ENCODE measurements at regions not wholly inside any gene's neighbourhood (a gene's known extent, or its start where the extent isn't known, plus 50 kb on each side); places are given as distances from the start of the nearest gene placed in this dataset.

GRCh38 chr3:106176734-106177133, 307.9 kb upstream of the CBLB start:
- peak; percentile 7 for DNase-seq (ENCODE audit: low spot score)

DNA sequence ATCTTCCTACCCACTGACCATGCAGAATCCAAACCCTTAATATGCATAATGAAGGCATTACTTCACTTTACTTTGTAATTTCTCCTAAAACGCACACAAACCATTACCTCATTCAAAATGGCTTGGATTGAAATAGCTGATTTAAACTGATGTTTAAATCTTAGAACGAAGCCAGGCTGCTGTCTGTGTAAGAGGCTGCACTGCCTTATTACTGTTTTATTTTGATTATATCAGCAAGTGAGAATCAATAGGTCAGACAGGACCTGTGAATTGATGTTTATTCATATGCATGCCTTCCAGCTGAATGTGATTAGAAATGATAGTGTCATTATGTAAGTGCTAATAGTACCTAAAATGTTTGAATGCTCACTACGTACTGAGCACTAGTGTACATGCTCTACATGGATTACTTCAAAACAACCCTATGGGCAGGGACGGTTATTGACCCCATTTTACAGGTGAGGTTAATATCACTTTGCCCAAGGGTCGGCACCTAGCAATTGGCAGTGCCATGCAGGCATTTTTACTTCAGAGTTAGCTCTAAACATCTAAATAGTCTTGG, 314.2 kb upstream of the CBLB start:
- no peak for DNase-seq (ENCODE audit: low spot score)

- DNase-seq (ENCODE audit: low spot score), result no peak
These were observed 315.1 kb upstream of the CBLB start for GRCh38 chr3:106183762-106184391.

DNA sequence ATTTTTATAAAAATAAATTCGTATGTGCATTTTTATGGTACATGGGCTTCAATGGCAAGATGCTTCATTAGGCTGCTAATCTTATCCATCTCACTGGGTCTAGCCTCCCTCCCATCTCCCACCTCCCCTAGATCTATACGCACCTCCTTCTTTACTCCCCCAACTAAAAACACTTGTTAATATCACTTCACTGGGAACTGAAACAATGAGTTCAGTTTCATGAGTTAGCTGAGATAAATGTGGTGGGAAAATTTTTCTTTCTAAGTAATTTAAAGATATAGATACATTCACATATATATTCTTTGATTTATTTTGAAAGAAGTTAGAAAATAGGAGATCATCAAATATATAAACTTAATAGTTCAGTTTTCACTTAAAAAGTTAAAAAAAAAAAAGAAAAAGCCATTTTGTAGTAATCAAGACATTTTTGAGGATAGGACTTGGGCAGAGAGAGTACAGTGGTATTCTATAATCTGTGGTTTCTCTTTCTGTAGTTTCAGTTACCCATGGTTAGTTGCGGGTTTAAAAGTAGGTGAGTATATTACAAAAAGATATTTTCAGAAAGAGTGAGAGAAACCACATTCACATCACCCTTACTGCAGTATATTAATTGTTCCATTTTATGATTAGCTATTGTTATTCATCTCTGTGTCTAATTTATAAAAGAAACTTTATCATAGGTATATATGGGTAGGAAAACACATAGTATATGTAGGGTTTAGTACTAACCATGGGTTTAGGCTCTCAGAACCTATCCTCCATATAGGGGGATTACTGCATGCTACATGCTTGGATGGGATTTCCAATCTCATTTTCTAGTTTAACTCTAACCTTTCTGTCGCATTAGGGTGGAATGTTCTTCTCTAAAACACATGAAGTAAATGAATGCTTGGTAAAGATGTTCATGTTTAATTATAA, 316.0 kb upstream of the CBLB start:
- DNase-seq (ENCODE audit: low spot score), result no peak

- no peak for DNase-seq (ENCODE audit: low spot score)
These were observed 317.1 kb upstream of the CBLB start for GRCh38 chr3:106185949-106186348.

GRCh38 chr3:106190296-106190695, 321.5 kb upstream of the CBLB start:
- no peak for DNase-seq (ENCODE audit: low spot score)

GRCh38 chr3:106191211-106191610, 322.4 kb upstream of the CBLB start:
- DNase-seq (ENCODE audit: low spot score), result no peak

GRCh38 chr3:106191913-106192312, 323.1 kb upstream of the CBLB start:
- no peak for DNase-seq (ENCODE audit: low spot score)

GRCh38 chr3:106193876-106194275, 325.1 kb upstream of the CBLB start:
- no peak for DNase-seq (ENCODE audit: low spot score)

DNA sequence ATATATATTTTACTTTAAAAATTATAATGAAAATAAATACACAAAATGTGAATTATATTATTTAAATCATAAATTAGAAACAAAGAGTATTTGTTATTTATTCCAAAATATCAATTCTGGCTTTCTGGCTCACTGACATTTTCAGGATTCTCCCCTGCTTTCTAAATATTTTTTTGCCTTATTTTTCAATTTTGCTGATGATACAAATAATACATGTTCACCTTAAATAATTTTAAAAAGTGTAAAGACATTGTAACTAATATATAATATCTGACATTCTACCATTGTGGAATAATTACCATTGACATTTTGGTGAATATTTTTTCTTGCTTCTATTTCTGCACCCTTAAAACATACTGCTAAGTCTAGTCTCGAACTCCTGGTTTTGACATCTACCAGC, 325.9 kb upstream of the CBLB start:
- DNase-seq (ENCODE audit: low spot score), result no peak

DNA sequence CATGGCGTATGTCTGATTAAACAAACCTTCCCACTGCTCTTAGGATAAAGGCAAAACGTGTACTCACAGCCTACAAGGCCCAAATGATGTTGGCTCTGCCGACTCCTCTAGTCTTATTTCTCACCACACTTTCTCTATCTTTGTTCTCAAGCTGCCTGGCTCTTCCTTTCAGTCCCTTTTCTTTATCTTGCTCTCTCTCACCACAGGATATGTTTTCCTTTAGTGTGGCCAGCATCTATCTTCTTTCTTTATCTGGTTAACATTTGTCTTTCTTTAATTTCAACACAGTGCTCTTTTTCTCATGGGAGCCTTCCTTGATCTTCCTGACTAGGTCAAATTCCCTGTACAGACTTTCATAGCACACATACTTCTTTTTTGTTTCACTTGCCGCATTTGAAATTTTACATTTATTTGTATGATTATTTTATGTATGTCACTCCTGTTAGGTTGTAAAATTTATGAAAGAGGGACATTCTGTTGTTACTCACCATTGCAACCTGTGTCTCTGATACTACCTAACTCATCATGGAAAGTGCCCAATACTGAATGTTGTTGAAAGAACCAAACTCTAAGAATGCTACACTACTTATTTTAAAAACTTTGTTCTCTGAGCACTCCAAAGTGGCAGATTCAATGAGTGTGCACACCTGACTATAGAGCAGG, 328.9 kb upstream of the CBLB start:
- DNase-seq (ENCODE audit: low spot score), result no peak

- DNase-seq (ENCODE audit: low spot score), result no peak
These were observed 335.5 kb upstream of the CBLB start for GRCh38 chr3:106204160-106204868.

DNA sequence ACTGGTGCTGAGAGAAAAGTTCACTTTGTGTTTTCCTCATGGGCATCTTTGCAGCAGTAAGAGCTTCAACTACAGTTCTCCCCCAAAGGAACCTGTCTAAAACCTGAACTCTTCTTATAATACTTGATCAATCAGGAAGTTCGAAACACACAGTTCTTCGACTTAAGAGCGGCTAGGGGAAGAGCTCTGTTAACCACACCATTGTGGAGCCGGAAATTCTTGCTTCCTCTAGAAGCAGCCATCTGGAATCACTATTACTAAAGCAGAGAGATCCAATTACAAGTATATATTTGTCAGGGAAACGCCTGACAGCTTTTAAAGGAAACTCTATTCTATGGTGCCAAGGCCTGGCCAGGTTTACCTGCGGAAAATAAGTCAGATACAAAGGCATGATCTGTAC, 337.3 kb upstream of the CBLB start:
- DNase-seq (ENCODE audit: low spot score), result peak; percentile 39

GRCh38 chr3:106206613-106207012, 337.8 kb upstream of the CBLB start:
- no peak for DNase-seq (ENCODE audit: low spot score)

DNA sequence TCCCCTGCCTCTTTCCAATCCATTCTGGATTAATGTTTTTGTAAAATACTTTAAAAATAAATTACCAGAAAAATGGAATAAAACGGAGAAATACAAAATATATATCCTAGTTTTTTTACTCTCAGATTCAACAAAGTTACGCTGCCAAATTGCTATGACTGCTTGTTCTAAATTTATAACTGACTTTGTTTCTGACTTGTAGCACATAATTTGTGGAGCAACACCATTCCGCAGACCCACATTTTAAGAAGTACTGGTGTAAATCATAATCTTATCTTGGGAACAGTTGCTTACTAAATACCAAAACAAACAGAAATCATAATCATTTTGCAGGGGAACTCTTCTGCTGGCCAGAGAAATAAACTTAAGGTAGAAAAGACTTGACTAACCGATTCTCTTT, 339.4 kb upstream of the CBLB start:
- DNase-seq (ENCODE audit: low spot score), result no peak

DNA sequence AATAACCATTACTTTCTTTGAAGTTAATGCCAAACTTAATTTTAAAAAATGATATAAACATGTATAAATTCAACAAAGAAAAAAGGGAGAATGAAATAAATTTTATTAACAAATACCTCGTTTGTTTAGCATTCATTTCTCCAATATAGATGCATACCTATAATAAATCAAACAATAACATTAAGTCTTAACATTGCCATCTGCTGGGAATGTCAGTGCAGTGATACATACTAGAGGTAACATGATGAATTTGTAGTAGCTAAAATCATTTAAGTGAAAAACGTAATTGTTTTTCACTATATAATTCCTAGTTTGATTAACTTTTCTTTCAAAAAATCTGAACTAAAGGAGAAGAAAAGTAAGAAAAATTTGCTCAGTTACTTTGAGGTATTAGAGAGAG, 340.2 kb upstream of the CBLB start:
- no peak for DNase-seq (ENCODE audit: low spot score)

DNA sequence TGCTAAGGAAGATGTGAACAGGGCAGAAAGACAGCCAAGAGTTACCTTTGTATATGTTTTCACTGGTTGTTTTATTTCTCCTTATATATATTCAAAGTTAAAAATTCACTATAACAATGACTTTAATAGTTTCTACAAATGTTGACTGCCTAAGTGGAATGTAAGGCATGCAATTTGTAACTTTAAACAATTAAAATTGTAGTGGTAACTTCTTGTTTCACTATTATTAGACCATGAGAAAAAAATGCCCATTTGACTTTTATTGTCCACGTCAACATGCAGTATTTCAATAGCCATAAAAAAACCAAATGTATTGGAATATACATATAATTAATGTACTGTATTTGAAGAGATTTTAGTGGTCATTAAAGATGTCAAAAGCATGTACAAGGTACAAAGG, 340.7 kb upstream of the CBLB start:
- no peak for DNase-seq (ENCODE audit: low spot score)

DNA sequence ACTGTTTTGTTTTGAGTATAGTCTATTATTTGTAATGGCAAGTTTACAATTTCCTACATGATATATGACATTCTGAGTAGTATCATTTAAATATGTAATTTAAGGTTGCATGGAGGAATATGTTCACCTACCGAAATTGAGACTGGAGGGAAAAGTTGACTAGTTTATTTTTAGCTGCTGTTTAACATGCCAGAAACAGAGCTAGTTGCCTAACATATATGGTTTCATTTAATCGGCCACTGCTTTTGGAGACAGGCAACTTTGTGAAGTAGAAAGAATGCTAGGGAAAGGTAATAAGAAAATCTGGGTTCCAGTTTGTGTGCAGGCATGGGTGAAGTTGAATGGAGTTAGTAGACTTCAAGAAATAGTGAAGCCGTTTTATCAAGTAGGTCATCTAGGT, 342.1 kb upstream of the CBLB start:
- DNase-seq (ENCODE audit: low spot score), result no peak

DNA sequence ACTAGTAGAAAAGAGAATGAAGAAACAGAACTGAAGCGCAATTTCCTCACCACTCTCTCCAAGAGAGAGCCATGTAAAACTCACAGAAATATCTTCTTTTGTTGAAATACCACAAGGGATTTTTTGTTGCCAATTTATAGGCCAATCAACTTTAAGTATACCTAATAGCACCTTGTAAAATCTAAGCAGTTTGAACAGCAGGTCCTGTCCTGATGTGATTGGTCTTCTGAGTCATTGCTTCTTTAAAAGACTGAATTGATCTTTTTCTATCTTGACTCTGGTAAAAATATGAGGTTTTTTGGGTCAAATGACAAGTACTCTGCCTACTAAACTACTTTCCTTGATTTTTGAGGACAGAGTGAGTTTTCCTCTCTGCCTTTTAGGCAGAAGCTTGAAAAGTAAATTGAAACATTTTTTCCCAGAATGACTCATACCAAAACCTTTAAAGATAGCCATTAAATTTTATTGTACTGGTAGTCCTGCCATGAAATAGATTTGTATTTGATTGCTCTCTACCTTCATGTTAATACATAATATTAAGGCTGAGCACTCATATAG, 343.9 kb upstream of the CBLB start:
- DNase-seq (ENCODE audit: low spot score), result no peak

GRCh38 chr3:106213954-106214353, 345.1 kb upstream of the CBLB start:
- no peak for DNase-seq (ENCODE audit: low spot score)

- DNase-seq (ENCODE audit: low spot score), result no peak
These were observed 345.8 kb upstream of the CBLB start for GRCh38 chr3:106214641-106215040.

DNA sequence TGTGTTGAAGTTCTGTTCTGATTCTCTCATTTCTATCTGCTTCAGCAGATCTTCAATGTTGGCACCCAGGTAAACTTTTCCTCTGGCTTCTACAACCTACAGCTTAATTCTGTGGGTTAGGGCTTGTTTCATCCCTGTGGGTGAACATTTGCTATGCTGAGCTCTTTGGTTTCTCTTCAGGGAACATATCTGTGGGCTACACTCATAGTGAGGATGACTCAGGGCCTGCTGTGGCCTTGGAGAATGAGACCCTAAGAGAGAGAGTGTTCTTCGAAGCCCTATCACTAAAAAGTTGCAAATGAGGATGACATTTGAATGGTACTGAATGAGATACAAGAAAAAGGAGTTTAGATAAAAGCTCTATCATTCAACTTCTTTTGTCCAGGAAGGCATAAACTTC, 346.2 kb upstream of the CBLB start:
- DNase-seq (ENCODE audit: low spot score), result no peak
